GM19099 (cell line): ENCODE measurements at regions not wholly inside any gene's neighbourhood (a gene's known extent, or its start where the extent isn't known, plus 50 kb on each side); places are given as distances from the start of the nearest gene placed in this dataset.

Source experiments
- POLR2A ChIP-seq: IDR thresholded peaks from 3 replicates; pipeline ENCODE4 v1.6.1; 2011; ENCODE audit warnings: low read depth; ENCODE audit not compliant: insufficient read length; ENCODE audit errors: extremely low read depth

GRCh38 chr16:17835118-17835876 is 364.5 kb upstream of the XYLT1 start:
- TF ChIP-seq POLR2A = no peak

GRCh38 chr16:17832738-17833137 is 362.0 kb upstream of the XYLT1 start:
- no peak for TF ChIP-seq POLR2A

DNA sequence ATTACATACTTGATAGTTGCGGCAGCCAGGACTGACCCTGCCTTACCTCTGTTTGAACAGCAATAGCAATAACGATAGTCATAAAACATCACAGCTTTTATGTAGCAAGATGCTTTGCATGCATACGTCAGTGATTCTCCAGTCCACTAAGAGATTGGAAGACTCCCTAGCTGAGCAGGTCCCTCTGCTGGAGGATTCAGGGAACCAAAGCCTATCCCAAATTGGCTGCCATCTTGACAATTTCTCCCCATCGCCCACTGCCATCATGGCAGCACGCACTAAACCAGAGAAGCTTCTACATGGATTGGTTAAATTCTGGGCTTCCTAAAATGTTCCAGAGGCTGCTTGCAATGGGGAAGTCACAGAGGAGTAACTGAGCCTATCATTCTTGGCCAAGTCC is 360.6 kb upstream of the XYLT1 start:
- no peak for TF ChIP-seq POLR2A

DNA sequence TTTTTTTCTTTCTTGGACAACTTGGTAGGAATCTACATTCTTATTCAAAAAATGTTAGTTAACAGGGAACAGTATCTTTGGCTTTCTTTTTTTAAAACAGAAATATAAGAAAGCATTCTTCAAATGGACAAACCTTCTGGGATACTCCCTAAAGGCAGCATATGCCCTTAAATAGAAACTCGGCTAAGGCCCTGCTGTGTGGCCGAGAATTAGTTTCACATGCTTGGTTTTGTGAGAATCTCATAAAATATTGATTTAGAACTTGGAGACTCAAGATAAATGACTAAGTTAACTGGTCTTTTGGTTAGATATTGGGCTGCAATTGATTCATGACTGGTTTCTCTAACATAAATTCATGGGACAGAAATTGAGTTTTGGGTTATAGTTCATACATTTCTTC is 359.9 kb upstream of the XYLT1 start:
- no peak for TF ChIP-seq POLR2A

GRCh38 chr16:17829811-17830210 is 359.1 kb upstream of the XYLT1 start:
- TF ChIP-seq POLR2A = no peak

DNA sequence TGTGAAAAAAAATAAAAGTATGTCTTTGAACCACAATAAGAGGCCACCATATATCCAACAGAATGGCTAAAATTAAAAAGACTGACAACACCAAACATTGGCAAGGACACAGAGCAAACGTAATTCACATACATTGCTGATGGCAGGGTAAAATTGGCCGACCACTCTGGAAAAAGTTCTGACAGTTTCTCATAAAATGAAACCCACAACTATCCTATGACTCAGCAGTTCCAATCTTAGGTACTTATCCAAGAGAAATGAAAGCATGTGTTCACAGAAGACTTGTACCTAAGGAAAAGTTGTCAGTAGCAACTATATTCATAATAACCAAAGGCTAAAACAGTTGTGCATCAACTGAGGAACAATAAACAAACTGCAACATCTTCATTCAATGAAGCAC is 357.3 kb upstream of the XYLT1 start:
- no peak for TF ChIP-seq POLR2A

DNA sequence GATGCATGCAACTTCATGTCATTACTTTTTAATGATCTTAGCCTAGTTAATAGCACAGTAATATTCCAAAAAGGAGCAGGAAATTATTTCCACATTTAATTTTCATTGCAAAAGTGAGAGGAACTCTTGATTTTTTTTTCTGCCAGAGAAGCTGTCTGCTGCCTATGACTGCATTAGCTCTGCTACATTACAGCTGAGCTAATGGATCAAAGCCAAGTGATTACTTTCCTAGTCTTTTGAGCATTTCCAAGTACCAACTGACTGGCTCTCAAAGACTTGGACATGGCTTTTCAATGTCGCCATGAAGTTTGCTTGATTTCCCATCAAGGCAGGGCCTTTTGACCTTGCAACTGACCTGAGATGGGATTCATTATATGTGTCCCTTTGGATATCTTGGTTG is 356.6 kb upstream of the XYLT1 start:
- no peak for TF ChIP-seq POLR2A

DNA sequence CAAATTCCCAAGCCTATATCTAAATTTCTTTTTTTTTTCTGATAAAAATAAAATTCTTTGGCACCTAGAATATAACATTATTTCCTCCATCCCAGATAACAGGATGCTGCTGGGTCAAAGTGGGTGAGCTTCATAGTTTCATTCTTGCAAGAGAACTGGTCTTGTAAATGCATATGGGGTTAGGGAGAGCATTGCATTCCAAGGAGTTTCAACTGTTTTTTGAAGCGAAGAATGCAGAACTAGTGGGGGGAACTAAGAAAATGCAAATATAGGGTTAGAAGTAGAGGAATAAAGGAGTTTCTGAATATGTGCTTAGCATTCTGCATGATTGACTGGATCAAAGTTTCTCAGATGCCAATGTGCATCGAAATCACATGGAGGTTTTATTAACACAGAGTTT is 347.2 kb upstream of the XYLT1 start:
- no peak for TF ChIP-seq POLR2A

DNA sequence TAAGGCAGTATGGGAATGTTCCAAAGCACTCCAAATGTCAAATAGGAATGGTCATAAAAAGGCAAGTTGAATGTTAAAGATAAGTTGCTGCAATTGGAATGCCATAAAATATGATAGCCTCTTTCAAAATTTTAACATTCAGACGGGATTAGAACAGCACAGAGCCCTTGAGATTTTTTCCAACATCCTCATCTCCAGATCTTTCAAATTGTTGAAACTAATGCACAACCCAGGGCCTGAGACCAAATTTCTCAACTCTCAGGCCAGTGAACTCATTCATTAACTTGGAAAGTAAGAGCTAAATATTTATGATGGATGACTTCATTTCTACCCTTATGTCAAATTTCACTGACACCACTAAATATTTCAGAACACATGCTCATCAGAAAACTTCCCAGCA is 346.5 kb upstream of the XYLT1 start:
- no peak for TF ChIP-seq POLR2A

GRCh38 chr16:17812771-17813170 is 342.0 kb upstream of the XYLT1 start:
- no peak for TF ChIP-seq POLR2A

DNA sequence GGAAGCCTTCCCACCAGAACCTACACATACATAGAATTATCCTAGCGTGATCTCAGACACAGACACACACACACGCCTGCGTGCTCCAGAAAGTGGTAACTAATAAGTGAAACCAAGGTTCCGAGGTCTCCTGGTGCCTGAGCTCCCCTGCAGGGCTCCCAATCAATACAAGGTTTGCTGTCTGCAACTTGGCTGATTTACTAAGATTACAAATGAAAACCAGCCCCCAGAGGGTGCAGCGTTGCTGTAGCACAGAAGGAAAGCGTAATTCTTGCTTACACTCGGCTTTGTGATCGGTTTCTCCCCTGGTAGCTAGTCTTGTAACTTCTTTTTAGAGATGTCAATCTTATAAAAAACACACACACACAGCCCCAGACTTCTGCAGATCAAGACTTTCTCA is 334.1 kb upstream of the XYLT1 start:
- no peak for TF ChIP-seq POLR2A

DNA sequence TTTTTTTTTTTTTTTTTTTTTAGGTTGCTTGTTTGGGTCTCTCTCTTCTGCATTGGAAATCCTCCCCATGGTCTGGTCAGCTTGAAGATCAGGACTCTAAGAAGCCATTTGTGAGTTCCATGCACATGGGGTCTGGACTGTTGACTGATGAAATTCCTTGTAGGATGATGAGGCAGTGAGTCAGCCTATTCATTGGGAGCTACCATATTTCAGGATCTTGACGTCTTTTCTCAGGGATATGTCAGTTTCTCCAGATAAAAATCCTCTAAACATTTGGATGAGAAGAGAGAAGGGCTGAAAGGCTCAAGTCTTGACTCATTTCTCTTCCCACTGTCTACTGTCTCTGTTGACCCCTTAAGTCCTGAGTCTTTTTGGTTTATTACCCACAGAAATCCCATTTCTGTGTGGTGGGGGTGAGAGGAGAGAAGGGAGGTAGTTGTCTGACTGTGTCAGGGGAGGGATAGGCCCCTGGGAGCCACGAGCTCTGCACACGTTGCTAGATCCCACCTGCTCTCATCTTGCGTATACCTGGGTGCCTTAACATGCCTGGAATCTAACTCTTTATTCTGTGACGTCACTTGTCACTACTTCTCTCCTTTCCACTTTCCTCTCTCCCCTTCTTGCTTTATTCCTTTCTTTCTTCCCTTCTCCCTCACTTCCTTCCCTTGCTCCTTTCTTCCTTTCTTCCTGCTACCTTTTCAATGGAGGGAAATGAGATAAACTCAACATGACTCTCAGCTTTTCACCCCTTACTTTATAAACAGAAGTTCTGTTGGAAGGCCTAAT is 333.1 kb upstream of the XYLT1 start:
- TF ChIP-seq POLR2A = no peak

- no peak for TF ChIP-seq POLR2A
Measured at GRCh38 chr16:17802571-17802970, 331.8 kb upstream of the XYLT1 start.

DNA sequence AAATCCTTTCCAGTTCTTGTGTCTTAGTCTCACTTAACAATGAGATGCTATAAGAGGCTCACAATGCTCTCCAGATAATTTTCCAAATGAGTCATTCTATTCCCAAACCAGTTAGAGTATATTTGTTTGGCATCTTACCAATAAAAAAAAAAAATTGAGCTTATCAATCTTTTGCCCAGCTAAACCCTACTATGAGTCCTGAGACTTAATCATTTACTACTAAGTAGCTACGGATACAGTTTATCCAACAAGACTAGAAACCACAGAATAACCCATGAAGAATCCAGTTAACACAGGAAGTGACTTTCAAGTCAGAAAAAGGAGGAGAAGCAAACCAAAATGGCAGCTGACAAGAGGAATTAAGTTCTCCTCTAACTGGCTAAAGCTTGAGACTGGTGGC is 330.3 kb upstream of the XYLT1 start:
- no peak for TF ChIP-seq POLR2A

DNA sequence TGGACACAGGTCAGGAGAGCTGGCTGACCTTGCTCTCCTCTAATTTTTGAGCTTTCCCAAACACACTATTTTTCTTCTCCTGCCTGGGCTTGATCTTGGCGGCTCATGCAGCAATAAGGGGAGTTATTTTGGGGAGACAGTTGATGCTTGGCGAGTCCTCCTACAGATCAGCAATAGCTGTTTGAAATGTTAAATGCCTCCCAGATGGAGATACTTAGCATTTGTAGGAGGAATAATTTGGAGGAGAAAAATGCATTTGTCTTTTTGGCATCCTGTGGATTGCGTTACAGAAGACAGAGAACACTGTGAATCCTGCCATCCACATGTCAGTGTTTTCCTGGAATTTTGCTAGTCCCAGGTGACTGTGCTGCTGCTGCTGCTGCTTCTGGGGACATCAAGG is 328.0 kb upstream of the XYLT1 start:
- no peak for TF ChIP-seq POLR2A

GRCh38 chr16:17793354-17793753 is 322.6 kb upstream of the XYLT1 start:
- no peak for TF ChIP-seq POLR2A
